C1 segment of cervical spinal cord (tissue), 14 donors: ENCODE measurements at regions not wholly inside any gene's neighbourhood (a gene's known extent, or its start where the extent isn't known, plus 50 kb on each side); places are given as distances from the start of the nearest gene placed in this dataset.

Source experiments
- DNase-seq, 14 donors: peaks; one replicate each; lab custom pipeline; 2025; lab: John Stamatoyannopoulos, UW

- DNase-seq: no peak
These were observed 135.0 kb downstream of the NMUR2 start for GRCh38 chr5:152270096-152270495.

GRCh38 chr5:152269533-152269932, 135.5 kb downstream of the NMUR2 start:
- DNase-seq: no peak

- no peak for DNase-seq
These were observed 140.3 kb downstream of the NMUR2 start for GRCh38 chr5:152264645-152265254.

GRCh38 chr5:152262667-152263066, 142.4 kb downstream of the NMUR2 start:
- peak in 1 of 14 donors; percentile 5 for DNase-seq

GRCh38 chr5:152260940-152261339, 144.1 kb downstream of the NMUR2 start:
- no peak for DNase-seq

- DNase-seq: no peak
These were observed 145.4 kb downstream of the NMUR2 start for GRCh38 chr5:152259702-152260101.

- DNase-seq: peak in 1 of 14 donors; percentile 3
These were observed 148.5 kb downstream of the NMUR2 start for GRCh38 chr5:152256580-152256979.

GRCh38 chr5:152255411-152255810, 149.7 kb downstream of the NMUR2 start:
- peak in 1 of 14 donors; percentile 76 for DNase-seq

GRCh38 chr5:152247850-152248385, 157.2 kb downstream of the NMUR2 start:
- DNase-seq: peak in 1 of 14 donors; percentile 26

GRCh38 chr5:152246401-152246800, 158.7 kb downstream of the NMUR2 start:
- no peak for DNase-seq

- DNase-seq: no peak
These were observed 167.5 kb downstream of the NMUR2 start for GRCh38 chr5:152237531-152237930.

- DNase-seq: no peak
These were observed 178.9 kb downstream of the NMUR2 start for GRCh38 chr5:152226191-152226590.

- peak in 1 of 14 donors; percentile 8 for DNase-seq
These were observed 183.1 kb downstream of the NMUR2 start for GRCh38 chr5:152221721-152222629.

- no peak for DNase-seq
These were observed 186.4 kb downstream of the NMUR2 start for GRCh38 chr5:152218694-152219093.

GRCh38 chr5:152205804-152206203, 199.3 kb downstream of the NMUR2 start:
- DNase-seq: no peak

- no peak for DNase-seq
These were observed 202.8 kb downstream of the NMUR2 start for GRCh38 chr5:152202321-152202720.

GRCh38 chr5:152193391-152194107, 211.5 kb downstream of the NMUR2 start:
- DNase-seq: no peak

- no peak for DNase-seq
These were observed 216.8 kb downstream of the NMUR2 start for GRCh38 chr5:152188251-152188650.

GRCh38 chr5:152187668-152188067, 217.4 kb downstream of the NMUR2 start:
- DNase-seq: no peak

GRCh38 chr5:152185547-152186245, 219.4 kb downstream of the NMUR2 start:
- DNase-seq: no peak

GRCh38 chr5:152184266-152184665, 220.8 kb downstream of the NMUR2 start:
- no peak for DNase-seq
